H1 (cell line): ENCODE measurements at regions not wholly inside any gene's neighbourhood (a gene's known extent, or its start where the extent isn't known, plus 50 kb on each side); places are given as distances from the start of the nearest gene placed in this dataset.
"Not testable (repeated sequence)": the region's sequence is repeated elsewhere in the genome, so short reads cannot be mapped to it uniquely, and the experiment has no call there.

Experiments
- CTCF ChIA-PET: fragments of 300-600 bp; sonication (Branson Sonifier 250); formaldehyde crosslinking; loops from one replicate; lab custom pipeline; 2021; ENCODE audit not compliant: partially characterized antibody; lab: Charles Lee
- POLR2A ChIA-PET: fragments of 300-600 bp; sonication (Branson Sonifier 250); formaldehyde crosslinking; loops from one replicate; lab custom pipeline; 2021; ENCODE audit warnings: inconsistent platforms; ENCODE audit not compliant: partially characterized antibody; lab: Charles Lee
- DNase-seq, 2 experiments: peaks; one replicate each; pipeline versions ENCODE4 v3.0.0 to v3.0.0-alpha.2; 2010 to 2022; ENCODE audit warnings: low spot score in 2 of 2, low read depth in 1 of 2, mixed read lengths in 1 of 2
- FAIRE-seq: peaks from 2 replicates; lab custom pipeline; 2011; peaks lifted over from hg19 to GRCh38; lab: Jason Lieb, UNC
- H2AFZ ChIP-seq: 2 replicates; pipeline ENCODE4 v1.8.1; 2012; ENCODE audit warnings: low read length, inconsistent platforms
- H2AK5ac ChIP-seq: 2 replicates; pipeline ENCODE4 v1.6.1; 2013; ENCODE audit warnings: low read depth, low read length
- H2BK120ac ChIP-seq: replicated peaks from 2 replicates; pipeline ENCODE3; 2013; ENCODE audit warnings: low read depth, low read length, inconsistent platforms
- H2BK12ac ChIP-seq: 2 replicates; pipeline ENCODE4 v1.6.1; 2013; ENCODE audit warnings: low read depth, low read length
- H2BK15ac ChIP-seq: 2 replicates; pipeline ENCODE4 v1.6.1; 2013; ENCODE audit warnings: low read length
- H2BK20ac ChIP-seq: 2 replicates; pipeline ENCODE4 v1.6.1; 2013; ENCODE audit warnings: low read length
- H2BK5ac ChIP-seq: 2 replicates; pipeline ENCODE4 v1.6.1; 2013; ENCODE audit warnings: low read depth, low read length
- H3K14ac ChIP-seq: 2 replicates; pipeline ENCODE4 v1.6.1; 2013; ENCODE audit warnings: inconsistent platforms; ENCODE audit not compliant: insufficient read length
- H3K18ac ChIP-seq: 2 replicates; pipeline ENCODE4 v1.6.1; 2013; ENCODE audit warnings: low read length; ENCODE audit errors: extremely low read depth
- H3K23ac ChIP-seq: 2 replicates; pipeline ENCODE4 v1.6.1; 2013; ENCODE audit warnings: inconsistent platforms; ENCODE audit not compliant: insufficient read length
- H3K23me2 ChIP-seq: 2 replicates; pipeline ENCODE4 v1.6.1; 2013; ENCODE audit warnings: low read depth, low read length
- H3K27ac ChIP-seq: 2 replicates; pipeline ENCODE4 v1.6.1; 2011; ENCODE audit warnings: low read depth, low read length, inconsistent platforms
- H3K27me3 ChIP-seq, 4 experiments: replicated peaks in 1 of 4; 1 replicate in 1 of 4; 2 replicates in 3 of 4; pipeline versions ENCODE4 v1.6.1 to v1.8.1; 2011 to 2013; ENCODE audit warnings: low read length in 3 of 4, mild to moderate bottlenecking in 3 of 4, inconsistent platforms in 2 of 4, mixed read lengths in 2 of 4, moderate library complexity in 1 of 4; ENCODE audit not compliant: control insufficient read depth in 3 of 4, insufficient read depth in 3 of 4; ENCODE audit errors: extremely low read depth in 1 of 4
- H3K36me3 ChIP-seq, 4 experiments: 2 replicates each; pipeline versions ENCODE4 v1.6.1 to v1.8.1; 2011 to 2013; ENCODE audit warnings: mild to moderate bottlenecking in 4 of 4, low read length in 3 of 4, moderate library complexity in 2 of 4, control low read depth in 1 of 4, inconsistent platforms in 1 of 4; ENCODE audit not compliant: insufficient read depth in 4 of 4, control insufficient read depth in 2 of 4
- H3K4ac ChIP-seq: replicated peaks from 2 replicates; pipeline ENCODE3; 2013; ENCODE audit warnings: low read length, low read depth, mixed read lengths, inconsistent platforms; ENCODE audit not compliant: insufficient read length
- H3K4me1 ChIP-seq, 4 experiments: replicated peaks in 1 of 4; 1 replicate in 1 of 4; 2 replicates in 3 of 4; pipeline versions ENCODE4 v1.6.1 to v1.8.1; 2011 to 2013; ENCODE audit warnings: low read length in 3 of 4, inconsistent platforms in 2 of 4, mixed read lengths in 1 of 4; ENCODE audit not compliant: insufficient read depth in 4 of 4, control insufficient read depth in 3 of 4
- H3K4me2 ChIP-seq, 2 experiments: 2 replicates each; pipeline versions ENCODE4 v1.6.1 to v1.8.1; 2011 to 2013; ENCODE audit warnings: low read depth in 2 of 2, low read length in 2 of 2, control low read depth in 1 of 2, inconsistent platforms in 1 of 2, mild to moderate bottlenecking in 1 of 2; ENCODE audit not compliant: insufficient read depth in 1 of 2
- H3K4me3 ChIP-seq, 4 experiments: fragments of 200-600, 300-600 bp in 1 of 4; sonication (generic), shearing (Covaris generic), sonication (Bioruptor Twin) in 1 of 4; 2 replicates each; pipeline versions ENCODE4 v1.5.1 to v1.8.1; 2011 to 2016; ENCODE audit warnings: low read length in 4 of 4, low read depth in 3 of 4, control low read depth in 2 of 4, inconsistent platforms in 2 of 4, mild to moderate bottlenecking in 2 of 4, mixed read lengths in 1 of 4, moderate library complexity in 1 of 4; ENCODE audit not compliant: insufficient read depth in 2 of 4; ENCODE audit errors: extremely low read depth in 1 of 4
- H3K56ac ChIP-seq: replicated peaks from 2 replicates; pipeline ENCODE3; 2013; ENCODE audit warnings: low read depth, mild to moderate bottlenecking, mixed read lengths, low read length, inconsistent platforms; ENCODE audit not compliant: insufficient read length
- H3K79me1 ChIP-seq: 2 replicates; pipeline ENCODE4 v1.6.1; 2013; ENCODE audit warnings: low read depth, low read length, control low read depth
- H3K79me2 ChIP-seq, 2 experiments: 2 replicates each; pipeline versions ENCODE4 v1.6.1 to v1.8.1; 2012 to 2013; ENCODE audit warnings: low read length in 2 of 2, mild to moderate bottlenecking in 2 of 2, inconsistent platforms in 1 of 2; ENCODE audit not compliant: insufficient read depth in 2 of 2, control insufficient read depth in 1 of 2
- H3K9ac ChIP-seq, 4 experiments: replicated peaks in 1 of 4; 1 replicate in 1 of 4; 2 replicates in 3 of 4; pipeline versions ENCODE4 v1.6.1 to v1.8.1; 2011 to 2013; ENCODE audit warnings: low read depth in 3 of 4, low read length in 3 of 4, control low read depth in 2 of 4, mild to moderate bottlenecking in 2 of 4, moderate library complexity in 2 of 4, inconsistent platforms in 1 of 4; ENCODE audit errors: extremely low read depth in 1 of 4
- H3K9me3 ChIP-seq, 2 experiments: 2 replicates each; pipeline versions ENCODE4 v1.6.1 to v1.8.1; 2012 to 2013; ENCODE audit warnings: mild to moderate bottlenecking in 2 of 2, moderate library complexity in 2 of 2, control low read depth in 1 of 2, inconsistent platforms in 1 of 2, low read depth in 1 of 2, low read length in 1 of 2, mixed read lengths in 1 of 2; ENCODE audit not compliant: insufficient read depth in 2 of 2
- H4K20me1 ChIP-seq, 2 experiments: replicated peaks in 1 of 2; 2 replicates each; pipeline versions ENCODE3 to v1.8.1; 2011 to 2013; ENCODE audit warnings: inconsistent platforms in 2 of 2, low read length in 2 of 2, mild to moderate bottlenecking in 1 of 2; ENCODE audit not compliant: insufficient read depth in 2 of 2, control insufficient read depth in 1 of 2
- H4K5ac ChIP-seq: 2 replicates; pipeline ENCODE4 v1.6.1; 2013; ENCODE audit warnings: low read length, low read depth, mixed read lengths, inconsistent platforms; ENCODE audit not compliant: insufficient read length
- H4K8ac ChIP-seq: 2 replicates; pipeline ENCODE4 v1.8.0; 2013; ENCODE audit warnings: mild to moderate bottlenecking, moderate library complexity, low read length, inconsistent platforms; ENCODE audit not compliant: insufficient read depth; ENCODE audit errors: extremely low read depth
- H4K91ac ChIP-seq: replicated peaks from 2 replicates; pipeline ENCODE3; 2013; ENCODE audit warnings: low read length, mixed read lengths, inconsistent platforms; ENCODE audit not compliant: insufficient read length
- WGBS, 2 experiments: shearing (Covaris generic) in 1 of 2; methylation state at CpG; one replicate each; pipeline versions ENCODE4 v1.1.6 to v1.1.7; 2013 to 2015; ENCODE audit warnings: low lambda C conversion rate in 2 of 2, mixed read lengths in 2 of 2, inconsistent platforms in 1 of 2, low coverage in 1 of 2, missing lambda C conversion rate in 1 of 2; ENCODE audit not compliant: insufficient replicate concordance in 2 of 2, insufficient coverage in 1 of 2, insufficient read length in 1 of 2; ENCODE audit errors: extremely low coverage in 1 of 2, missing lambda C conversion rate in 1 of 2; 5-methylcytosine and 5-hydroxymethylcytosine counted together

DNA sequence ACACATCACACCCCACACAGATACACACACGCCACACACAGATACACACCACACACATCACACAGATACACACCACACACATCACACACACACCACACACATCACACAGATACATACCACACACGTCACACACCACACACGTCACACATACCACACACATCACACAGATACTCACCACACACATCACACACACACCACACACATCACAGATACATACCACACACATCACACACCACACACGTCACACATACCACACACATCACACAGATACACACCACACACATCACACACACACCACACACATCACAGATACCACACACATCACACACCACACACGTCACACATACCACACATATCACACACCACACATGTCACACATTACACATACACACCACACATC lies 159.3 kb downstream of the NDUFA10 start:
- H2BK120ac ChIP-seq, H3K27ac ChIP-seq, POLR2A ChIA-PET, H3K4me3 ChIP-seq, H3K4ac ChIP-seq, H4K5ac ChIP-seq, H3K36me3 ChIP-seq, H3K79me1 ChIP-seq, H3K27me3 ChIP-seq, H3K4me1 ChIP-seq, H3K23ac ChIP-seq, H4K8ac ChIP-seq, FAIRE-seq, H2BK15ac ChIP-seq, H2BK5ac ChIP-seq, DNase-seq, CTCF ChIA-PET, H3K14ac ChIP-seq, H2BK12ac ChIP-seq, H3K79me2 ChIP-seq, H3K18ac ChIP-seq, H2BK20ac ChIP-seq, H2AFZ ChIP-seq, H3K4me2 ChIP-seq: not testable (repeated sequence)
- Histone ChIP-seq H3K9ac (peak overlapping the region in 1 of 4 experiments; percentile 54; a peak in 1 of 7 replicates), H4K91ac (peak overlapping the region; percentile 54), H3K23me2 (peaks cover 32% of the 10 kb centered on the region; the same call in 1 of the 2 replicates), H3K9me3 (peaks cover 5 to 31% of the 10 kb centered on the region in 2 experiments; a peak in 3 of 4 replicates), H3K56ac (peak overlapping the region; percentile 100), H4K20me1 (peaks cover 0 to 30% of the 10 kb centered on the region in 2 experiments), H2AK5ac (peak overlapping the region; percentile 29; the same call in 1 of the 2 replicates)
- 92% methylated on average over 5 of the region's 5 CpGs; no CpG with 5 or more reads in 1 of the 2 experiments for WGBS, 2 experiments
